GM18498 (cell line): ENCODE measurements at regions not wholly inside any gene's neighbourhood (a gene's known extent, or its start where the extent isn't known, plus 50 kb on each side); places are given as distances from the start of the nearest gene placed in this dataset.
"Not testable (repeated sequence)": the region's sequence is repeated elsewhere in the genome, so short reads cannot be mapped to it uniquely, and the experiment has no call there.

Experiments
- ATAC-seq: cut with Tn5 transposase; IDR thresholded peaks from one replicate; pipeline ENCODE4 v1.9.1; 2021; ENCODE audit warnings: mild to moderate bottlenecking, moderate library complexity; ENCODE audit not compliant: unreplicated experiment

DNA sequence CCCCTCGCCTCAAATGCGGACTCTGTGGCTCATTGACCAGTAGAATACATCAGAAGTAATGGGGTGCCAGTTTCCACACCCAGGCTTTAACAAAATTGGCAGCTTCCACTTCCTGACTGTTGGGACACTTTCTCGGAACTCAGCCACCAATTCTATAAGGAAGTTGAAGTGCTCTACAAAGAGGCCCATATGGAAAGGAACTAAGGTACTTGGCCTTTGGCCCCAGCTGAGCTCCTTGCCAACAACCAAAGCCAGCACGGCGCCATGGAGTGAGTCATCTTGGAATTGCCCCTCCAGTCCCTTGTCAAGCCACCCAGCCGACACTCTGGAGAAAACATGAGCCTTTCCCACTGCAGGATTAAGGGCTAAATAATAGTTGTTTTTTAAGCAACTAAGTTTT is 262.2 kb upstream of the INTU start:
- ATAC-seq = no peak

DNA sequence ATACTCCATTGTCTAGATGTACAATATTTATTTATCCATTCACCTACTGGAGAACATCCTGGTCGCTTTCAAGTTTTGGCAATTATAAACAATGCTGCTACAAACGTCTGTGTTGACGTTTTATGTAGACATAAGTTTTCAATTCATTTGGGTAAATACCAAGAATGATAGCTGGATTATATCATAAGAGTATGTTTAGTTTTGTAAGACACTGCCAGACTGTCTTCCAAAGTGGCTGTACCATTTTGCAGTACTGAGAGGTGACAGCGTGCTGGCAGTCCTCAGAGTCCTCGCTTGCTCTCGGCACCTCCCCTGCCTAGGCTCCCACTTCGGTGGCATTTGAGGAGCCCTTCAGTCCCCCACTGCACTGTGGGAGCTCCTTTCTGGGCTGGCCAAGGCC is 253.3 kb upstream of the INTU start:
- no peak for ATAC-seq

DNA sequence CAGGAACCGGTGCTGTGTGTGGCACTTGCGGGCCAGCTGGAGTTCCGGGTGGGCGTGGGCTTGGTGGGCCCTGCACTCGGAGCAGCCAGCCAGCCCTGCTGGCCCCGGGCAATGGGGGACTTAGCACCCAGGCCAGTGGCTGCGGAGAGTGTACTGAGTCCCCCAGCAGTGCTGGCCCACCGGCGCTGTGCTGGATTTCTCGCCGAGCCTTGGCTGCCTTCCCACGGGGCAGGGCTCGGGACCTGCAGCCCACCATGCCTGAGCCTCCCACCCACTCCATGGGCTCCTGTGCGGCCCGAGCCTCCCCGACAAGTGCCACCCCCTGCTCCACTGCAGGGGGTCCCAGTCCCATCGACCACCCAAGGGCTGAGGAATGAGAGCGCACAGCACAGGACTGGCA is 252.8 kb upstream of the INTU start:
- not testable (repeated sequence) for ATAC-seq

DNA sequence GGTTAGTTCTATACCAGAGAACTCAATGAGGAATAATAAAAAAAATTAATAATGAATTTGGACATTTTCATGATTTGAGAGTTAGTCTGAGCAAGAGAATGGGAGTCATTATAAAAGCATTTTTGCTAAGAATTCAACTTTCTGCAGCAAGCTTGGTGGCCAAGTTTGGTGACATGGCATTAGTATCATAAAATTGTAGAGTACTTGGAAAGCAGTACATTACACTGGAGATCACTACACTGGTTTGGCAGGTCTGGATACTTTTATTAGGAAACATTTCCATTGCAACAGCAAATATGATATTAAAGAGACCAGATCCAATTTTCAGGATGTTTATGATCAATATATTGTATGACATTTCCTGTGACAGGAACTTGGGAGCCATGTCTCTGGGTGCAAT is 249.1 kb upstream of the INTU start:
- ATAC-seq = no peak

DNA sequence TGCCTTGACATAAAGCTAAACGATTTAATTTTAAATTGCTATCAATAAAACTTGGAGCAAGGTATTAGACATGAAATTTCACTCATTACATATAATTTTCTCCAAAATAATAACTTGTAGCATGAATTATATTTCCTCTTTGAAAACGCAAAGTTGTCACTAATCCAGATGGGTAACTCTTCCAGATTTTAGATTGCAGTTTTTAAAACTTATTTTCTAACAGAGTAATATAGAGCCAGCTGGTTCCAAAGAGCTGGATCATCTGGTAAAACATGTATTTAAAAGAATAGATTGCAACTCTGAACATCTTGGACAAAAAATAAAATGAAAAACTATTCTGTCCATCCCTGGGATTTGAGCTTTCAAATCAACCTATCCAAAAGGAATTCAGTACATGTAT is 238.2 kb upstream of the INTU start:
- no peak for ATAC-seq

DNA sequence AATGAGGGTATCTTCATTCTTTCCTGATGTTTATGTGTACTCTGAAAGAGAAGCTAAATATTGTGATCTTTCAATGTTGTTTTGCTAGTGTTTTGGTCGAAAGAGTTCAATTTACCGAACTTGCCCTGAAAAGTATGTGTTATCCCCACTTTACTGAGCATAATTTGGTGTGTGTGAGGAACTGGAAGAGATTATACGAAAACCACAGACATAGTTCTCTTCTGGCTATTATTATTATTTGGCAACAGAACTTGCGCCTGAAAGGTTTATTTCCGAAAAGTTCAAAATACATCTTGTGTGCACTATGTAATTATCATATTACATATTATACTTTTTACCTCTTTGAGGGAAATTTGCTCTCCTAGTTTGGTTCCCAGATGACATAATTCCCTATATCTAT is 232.5 kb upstream of the INTU start:
- no peak for ATAC-seq

DNA sequence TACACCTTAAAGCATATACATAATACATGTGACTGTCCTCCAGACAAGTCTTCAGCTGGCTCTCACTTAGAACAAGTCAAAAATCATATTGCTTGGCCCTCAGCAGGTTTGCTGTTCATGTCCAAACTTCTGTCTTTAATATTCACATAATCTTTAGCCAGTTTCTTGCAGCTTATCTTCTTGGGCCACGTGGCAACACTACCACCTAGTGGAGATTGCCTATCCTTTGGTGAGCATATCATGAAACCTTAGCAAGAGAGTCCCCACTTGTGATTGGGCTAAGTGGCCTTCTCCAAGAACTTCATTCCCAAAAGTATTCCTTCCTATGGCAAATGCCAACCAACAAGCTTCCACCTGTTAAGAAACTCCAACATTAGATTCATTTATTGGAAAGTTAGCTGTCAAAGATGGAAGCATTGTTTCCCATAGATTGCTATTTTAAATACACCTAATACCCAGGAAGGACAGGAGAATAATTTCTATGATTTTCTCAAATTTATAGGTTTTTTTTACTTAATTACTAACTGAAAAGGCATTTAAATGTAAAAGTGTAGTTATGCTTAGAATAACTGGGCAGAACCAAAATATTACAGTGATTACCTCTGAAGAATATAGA is 231.9 kb upstream of the INTU start:
- peak; percentile 89 for ATAC-seq

DNA sequence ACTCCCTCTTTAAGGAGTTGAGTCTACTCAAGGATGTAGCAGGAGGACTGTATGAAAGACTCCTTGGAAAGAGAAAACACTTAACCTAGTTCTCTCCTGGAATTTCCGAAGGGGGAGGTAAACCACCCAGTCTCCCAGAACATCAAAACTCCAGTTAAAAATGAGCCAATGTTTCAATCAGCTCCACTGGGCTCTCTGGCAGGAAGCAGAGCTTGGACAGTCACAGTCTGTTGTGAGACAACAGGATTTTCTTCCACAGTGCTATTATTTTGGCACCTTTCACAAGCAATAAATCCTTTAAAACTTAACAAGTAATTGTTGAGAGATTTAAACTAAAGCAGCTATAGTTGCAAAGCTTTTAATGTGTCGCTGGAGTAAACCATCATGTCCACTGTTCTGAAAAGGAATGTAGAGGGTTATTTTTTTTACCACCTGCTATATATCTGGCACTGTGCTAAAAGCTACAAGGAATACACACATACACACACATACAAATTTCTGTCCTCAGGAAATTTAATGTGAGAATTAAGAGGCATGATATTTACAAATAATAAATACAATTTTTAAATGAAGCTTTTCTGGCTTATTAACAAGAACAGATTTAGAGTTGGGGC is 229.2 kb upstream of the INTU start:
- ATAC-seq = no peak

DNA sequence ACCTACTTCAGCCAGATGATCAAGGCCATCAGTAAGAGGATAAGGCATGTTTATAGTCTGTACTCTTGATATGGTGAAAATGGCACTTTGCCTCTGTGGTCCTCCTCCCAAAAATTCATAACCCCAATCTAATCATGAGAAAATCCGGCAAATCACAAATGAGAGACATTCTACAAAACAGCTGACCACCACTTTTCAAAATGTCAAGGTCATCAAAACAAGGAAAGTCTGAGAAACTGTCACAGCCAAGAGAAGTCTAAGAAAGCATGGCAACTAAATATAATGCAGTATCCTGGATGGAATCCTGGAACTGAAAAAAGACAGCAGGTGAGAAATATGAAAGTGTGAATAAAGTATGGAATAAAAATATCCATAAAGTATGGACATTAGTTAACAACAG is 226.6 kb upstream of the INTU start:
- ATAC-seq = no peak

DNA sequence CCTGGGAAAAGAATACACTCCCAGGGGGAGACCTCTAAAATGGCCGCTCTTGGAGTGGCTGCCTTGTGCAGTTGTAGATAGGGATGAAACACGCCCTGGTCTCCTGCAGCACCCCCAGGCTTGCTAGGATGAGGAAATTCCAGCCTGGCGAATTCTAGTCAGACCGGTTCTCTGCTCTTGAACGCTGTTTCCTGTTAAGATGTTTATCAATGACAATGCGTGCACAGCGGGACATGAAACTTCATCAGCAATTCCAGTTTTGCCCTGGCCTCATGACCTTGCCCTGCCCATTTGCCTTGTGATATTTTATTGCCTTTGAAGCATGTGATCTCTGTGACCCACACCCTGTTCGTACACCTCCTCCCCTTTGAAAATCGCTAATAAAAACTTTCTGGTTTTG is 225.2 kb upstream of the INTU start:
- not testable (repeated sequence) for ATAC-seq

DNA sequence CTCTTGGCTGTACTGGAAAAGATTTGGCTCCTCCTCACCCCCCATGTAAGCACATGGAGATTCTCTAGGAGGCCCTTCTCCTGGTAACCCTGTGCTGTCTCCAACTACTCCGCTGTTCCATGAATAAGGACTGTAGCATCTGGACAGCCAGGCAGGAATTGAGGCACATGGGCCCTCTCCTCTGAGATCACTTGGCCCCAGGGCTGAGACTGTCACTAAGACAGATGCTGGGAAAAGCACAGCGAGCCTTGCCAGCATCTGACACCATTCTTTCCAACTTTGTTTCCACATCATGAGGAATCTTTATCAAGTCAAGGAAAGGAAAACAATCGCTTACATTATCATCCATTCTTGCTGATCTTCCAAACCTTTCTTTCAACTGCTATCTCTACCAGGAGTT is 222.6 kb upstream of the INTU start:
- ATAC-seq = no peak

DNA sequence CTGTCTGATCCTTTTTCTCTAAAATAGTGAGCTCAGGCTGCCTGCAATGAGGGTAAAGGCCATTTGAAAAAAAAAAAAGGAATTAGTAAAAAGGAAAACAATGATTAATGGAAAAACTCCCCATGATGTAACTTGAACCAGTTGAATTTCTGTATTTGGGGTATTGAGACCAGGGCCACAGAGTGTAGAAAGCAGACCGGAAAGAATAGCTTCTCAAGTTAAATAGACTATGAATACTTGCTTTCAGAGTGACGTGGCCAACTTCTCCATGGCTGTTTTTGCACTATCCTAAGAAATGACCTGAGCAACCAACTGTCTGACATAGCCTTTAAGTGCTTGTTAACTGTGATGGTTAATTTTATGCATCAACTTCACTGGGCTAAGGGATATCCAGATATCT is 222.1 kb upstream of the INTU start:
- ATAC-seq = no peak

DNA sequence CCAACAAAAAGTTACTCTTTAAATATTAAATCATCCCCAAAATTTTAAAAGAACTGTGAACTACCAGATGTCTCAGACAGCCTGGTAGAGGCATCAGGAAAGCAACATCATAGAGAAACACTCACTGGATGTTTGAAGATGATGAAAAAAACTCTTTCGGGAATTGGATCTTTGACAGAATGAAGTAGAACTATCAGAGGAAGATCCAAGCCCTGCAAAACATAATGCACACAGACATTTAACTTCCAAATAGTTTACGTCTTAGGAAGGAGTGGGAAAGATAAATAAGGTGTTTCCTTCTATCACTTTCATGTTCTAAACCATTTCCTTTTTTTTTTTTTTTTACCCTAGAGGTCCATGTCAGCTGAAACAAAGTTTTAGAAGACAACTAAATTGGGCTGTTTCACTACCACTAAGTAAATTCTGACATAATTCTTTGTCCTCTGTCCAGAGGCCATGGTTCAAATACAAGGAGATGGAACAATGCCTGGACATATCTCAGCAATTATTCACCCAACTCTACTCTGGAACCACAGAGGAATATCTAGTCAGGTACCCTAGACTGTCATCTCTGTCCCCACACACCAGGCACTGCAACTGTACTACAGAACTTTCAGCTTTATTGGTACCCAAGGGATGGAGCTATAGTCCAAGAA is 217.7 kb upstream of the INTU start:
- no peak for ATAC-seq

DNA sequence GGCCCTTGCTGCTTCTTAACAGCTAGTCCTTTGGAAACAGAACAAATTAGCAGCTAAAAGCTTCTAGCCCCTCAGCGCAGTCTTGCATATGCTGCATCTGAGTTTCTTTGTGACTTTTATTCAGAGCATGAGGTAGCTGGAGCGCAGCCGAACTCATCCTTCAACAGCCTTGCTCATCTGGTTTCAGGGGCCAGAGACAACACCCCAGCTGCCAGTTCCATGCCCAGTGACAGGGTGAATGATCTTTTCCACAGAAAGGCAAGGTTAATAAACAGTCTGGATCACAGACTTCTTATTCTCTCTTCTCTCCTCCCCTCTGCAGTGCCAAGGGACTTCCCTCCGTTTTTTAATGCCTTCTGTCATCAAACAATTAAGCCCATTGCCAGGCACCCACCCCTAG is 216.6 kb upstream of the INTU start:
- no peak for ATAC-seq

DNA sequence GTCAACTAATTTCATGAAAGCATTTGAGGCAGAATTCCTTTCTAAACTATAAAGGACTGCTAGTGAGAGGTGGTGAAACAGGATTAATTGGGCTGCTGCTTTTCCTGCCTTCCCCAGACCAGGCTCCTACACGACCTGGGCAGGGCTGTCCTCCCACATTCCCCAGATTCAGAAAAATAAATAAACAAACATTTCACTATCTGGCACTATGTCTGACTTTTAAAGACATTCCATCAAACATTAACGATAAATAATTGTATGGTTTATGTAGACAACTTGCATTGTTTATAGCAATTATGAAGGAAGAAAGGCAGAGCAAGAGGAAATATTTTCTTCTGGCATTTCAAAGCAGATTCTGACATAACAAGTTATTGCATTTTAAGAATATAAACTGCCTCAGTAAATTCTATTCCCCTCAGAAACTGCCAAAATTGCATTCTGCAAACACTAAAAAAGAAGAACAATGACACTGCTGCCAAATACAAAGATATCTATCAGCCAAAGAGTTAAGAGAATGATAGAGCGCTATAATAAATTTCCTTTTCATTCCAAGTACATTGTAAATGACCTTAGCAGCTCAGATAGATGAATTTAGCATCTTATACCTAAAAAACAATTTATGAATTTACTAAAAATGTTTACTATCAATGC is 214.7 kb upstream of the INTU start:
- ATAC-seq = no peak

DNA sequence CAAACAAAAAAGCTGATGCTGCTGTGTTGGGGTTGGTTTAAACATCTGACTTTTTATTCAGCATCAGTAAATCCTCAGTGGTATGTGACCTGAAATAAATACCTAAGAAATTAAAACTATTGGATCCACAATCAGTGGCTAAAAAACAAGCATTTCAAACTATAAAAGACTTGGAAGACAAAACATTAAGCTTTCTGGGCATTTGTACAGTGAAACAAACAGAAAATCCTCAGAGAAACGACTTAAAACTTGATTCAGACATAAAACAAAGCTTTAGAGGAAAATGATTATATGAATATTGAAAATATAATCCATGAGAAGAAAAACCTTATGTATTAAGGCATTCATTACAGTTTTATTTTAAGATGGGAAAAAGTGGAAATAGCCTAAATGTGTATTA is 213.3 kb upstream of the INTU start:
- no peak for ATAC-seq

DNA sequence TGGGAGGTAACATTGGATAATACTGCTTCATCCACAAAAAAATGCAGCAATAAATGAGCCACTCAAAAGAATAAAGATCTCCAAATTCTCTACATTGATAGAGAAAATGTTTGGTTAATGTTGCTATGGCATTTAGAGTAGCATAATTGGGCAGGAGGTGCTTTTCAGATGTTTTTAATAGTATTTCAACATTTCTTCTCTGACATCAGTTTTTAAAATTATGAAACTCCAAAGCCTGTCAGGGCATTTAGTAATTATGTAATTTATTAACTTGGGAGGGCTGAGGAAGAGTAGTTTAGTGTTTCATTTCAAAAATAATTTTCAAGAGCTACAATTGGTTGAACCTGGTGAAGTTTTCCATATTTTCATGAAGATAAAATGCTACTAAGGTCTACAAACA is 211.3 kb upstream of the INTU start:
- ATAC-seq = no peak

DNA sequence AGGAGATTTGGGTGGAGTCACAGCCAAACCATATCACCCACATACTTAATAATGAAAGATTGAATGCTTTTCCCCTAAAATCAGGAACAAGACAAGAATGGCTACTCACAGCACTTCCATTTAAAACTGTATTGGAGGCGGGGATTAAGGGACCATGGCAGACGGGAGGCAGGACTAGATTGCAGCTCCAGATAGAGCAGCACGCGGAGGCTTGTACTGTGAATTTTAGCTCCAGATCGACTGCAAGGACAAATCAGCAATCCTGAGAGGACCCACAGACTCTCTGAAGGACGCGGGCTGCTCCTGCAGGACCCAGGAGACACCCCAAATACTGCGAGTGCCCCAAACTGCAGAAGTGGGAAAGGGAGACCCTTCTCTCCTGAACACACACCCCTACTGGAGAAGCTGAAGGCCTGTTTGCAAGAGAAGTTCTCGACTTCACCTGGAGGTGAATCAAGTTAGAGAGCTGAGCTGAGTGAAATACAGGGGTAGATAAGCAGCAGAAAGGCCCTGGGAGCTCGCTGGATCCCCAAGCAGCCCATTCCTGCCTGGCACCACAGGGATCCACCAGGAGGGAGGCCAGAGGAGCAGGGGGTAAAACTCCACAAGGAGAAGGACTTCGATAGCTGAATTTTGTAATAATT is 207.4 kb upstream of the INTU start:
- ATAC-seq = no peak

DNA sequence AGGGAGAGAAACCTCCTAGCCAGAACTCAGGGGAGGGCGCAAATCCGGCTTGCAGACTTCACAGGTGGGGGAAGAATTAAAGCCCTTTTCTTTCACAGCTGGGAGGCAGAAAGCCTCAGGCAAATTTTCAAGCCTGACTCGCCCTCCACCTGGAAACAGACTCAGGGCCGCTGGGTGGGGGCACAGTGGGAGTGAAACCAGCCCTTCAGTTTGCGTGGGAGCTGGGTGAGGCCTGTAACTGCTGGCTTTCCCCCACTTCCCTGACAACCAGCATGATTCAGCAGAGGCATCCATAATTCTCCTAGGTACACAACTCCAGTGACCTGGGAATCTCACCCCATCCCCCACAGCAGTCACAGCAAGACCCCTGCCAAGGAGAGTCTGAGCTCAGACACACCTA is 206.9 kb upstream of the INTU start:
- no peak for ATAC-seq

DNA sequence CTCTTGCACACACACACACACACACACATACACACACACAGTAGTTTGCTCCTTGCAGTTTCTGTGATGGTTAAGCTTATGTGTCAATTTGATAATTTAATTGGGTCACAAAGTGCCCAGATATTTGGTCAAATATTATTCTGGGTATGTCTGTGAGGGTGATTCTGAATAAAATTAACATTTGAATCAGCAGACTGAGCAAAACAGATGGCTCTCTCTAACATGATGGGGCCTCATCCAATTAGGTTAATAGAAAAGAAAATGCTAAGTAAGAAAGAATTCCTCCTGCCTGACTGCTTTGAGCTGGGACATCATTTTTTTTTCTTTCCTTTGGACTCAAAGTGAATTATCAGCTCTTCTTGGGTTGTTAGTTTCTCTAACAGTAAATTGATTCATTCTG is 191.2 kb upstream of the INTU start:
- ATAC-seq = no peak

DNA sequence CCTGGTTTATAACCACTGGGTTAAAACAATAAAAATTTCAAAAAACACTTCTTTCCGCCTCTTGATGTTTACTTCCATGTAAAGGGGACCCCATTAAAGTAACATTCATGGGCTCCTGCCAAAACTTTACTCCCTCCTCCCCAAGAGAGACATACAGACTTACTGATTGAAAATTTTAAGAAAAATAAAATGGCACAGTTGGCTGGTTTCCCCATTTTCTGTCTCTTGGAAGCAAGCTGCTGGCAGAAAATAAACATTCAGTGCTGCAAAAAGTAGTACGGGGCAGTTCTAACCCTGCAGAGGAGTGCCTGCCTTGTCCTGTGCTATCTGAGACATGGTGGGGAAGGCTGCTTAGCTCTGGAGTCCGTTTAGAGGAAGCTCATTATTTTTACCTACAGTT is 187.3 kb upstream of the INTU start:
- no peak for ATAC-seq

DNA sequence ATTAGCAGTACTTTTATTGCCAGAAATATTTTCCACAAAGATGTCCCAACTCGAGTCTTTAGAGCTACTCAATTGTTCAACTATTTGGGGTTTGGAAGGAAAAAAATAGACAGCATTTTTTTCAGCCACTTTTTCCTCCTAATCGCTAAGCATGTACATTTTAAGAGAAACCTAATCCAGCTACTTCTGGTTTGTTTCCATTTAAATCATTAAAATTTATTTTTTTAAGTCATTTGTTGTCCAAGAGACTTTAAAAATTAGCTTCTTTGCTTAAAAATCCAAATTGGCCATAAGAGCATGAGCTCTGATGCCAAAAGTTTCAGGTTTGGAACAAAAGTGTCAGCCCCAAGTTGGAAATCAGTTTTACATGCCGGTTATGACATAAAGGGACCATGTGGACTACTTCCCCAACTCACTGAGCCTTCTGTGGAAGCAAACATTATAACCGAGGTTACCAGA is 186.3 kb upstream of the INTU start:
- no peak for ATAC-seq
